ENCODE measurements at regions not wholly inside any gene's neighbourhood (a gene's known extent, or its start where the extent isn't known, plus 50 kb on each side); places are given as distances from the start of the nearest gene placed in this dataset.

- no peak for DNase-seq (ENCODE audit: low spot score)
Measured at GRCh38 chr13:79716191-79716590, 235.2 kb downstream of the NDFIP2 start.

DNA sequence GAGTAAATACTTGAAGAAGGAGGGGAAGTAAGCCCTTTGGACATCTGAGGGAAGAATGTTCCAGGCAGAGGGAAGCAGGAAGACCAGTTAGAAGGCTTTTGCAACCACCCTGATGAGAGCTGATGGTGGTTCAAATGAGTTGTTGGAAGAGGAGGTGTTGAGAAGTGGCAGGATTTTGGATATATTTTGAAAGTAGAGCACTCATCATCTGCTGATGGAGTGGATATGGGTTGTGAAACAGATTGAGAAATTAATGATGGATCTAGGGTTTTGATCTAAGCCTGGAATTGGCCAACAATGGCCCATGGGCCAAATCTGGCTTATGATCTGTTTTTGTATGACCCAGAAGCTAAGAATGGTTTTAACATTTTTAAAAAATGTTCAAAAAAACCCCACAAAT, 230.7 kb downstream of the NDFIP2 start:
- DNase-seq (ENCODE audit: low spot score), result no peak

- no peak for DNase-seq (ENCODE audit: low spot score)
Measured at GRCh38 chr13:79710376-79710775, 229.4 kb downstream of the NDFIP2 start.

DNA sequence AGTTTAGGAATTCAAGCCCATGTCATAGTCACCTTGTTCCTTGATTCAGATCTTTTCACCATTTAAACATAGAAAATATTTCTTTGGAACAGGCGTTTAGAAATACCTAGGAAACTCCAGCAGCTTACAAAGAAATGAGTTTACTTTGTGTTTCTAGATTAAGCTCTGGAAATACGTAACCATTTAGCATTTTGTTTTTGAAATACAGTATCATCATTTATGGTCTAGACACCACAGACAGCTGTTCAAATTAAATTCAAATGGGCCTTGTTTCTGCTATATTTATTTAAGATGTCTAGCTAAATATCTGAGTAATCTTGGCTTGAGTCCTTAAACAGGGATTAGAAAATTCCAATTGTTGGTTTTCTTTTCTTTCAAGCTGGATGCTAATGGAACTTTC, 228.5 kb downstream of the NDFIP2 start:
- no peak for DNase-seq (ENCODE audit: low spot score)

DNA sequence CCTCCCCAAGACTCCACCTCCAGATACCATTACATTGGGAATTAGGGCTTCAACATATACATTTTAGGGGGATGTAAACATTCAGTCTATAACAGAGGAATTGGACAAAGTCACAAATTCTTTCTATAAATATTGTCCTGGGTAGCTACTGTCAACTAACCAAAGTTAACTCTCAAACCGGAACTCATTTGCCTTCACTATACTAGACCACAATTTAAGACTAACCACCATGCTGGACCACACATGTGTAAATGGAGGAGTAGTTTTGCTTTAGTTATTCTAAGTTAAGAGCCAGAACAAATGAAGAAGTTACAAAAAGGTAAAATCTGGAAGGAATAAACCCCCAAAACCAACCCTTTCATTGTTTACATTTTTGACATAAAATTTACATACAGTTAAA, 222.8 kb downstream of the NDFIP2 start:
- DNase-seq (ENCODE audit: low spot score), result no peak

DNA sequence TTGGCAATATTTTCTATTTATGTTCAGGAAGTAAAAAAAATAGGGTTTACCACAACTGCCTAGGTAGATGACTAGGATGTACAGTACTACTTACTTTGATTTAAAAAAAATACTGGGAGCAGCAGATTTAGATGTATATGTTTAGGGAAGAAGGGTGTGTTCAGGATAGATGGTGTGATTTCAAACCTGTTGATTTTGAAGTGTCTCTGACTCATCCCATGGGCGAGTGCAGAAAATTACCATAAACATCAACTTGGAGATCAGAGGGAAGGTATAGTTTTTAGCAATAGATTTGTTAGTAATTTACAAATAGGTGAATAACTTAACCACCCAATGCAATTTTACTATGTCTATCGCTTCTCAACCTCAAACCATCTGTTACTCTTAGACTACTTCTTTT, 214.8 kb downstream of the NDFIP2 start:
- no peak for DNase-seq (ENCODE audit: low spot score)

DNA sequence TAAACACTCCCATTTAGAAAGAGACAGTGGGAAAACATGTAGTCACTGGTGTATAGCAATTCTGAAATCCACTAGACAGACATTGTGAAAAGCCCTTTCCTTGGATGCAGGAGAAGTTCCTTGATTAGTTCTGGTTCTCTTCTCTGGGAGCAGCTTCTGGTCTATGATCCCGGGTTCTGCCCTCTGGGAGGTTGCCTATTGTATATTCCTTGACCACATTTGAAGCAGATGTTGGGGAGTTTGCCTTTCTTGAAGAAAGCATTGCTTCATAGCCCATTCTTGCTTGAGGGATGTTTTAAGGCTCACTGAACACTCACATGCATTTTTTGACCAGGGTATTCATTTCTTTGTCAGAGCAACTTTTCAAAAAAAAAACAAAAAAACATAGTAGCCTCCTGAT, 211.9 kb downstream of the NDFIP2 start:
- no peak for DNase-seq (ENCODE audit: low spot score)

- no peak for DNase-seq (ENCODE audit: low spot score)
Measured at GRCh38 chr13:79691826-79692225, 210.9 kb downstream of the NDFIP2 start.

DNA sequence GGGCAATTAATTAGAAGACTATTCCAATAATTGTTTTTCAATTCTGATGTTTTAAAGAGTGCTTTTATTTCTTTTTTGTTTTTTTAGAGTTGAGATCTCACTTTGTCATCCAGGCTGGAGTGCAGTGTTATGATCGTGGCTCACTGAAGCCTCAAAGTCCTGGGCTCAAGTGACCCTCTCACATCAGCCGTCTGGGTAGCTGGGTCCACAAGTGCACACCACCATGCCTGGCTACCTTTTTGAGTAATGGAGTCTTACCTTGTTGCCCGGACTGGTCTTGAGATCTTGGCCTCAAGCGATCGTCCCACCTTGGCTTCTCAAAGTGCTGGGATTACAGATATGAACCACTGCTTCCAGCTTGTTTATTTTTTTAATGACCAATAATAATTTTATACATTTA, 207.8 kb downstream of the NDFIP2 start:
- no peak for DNase-seq (ENCODE audit: low spot score)

GRCh38 chr13:79686441-79686840, 205.5 kb downstream of the NDFIP2 start:
- no peak for DNase-seq (ENCODE audit: low spot score)

- DNase-seq (ENCODE audit: low spot score), result no peak
Measured at GRCh38 chr13:79684371-79684770, 203.4 kb downstream of the NDFIP2 start.

DNA sequence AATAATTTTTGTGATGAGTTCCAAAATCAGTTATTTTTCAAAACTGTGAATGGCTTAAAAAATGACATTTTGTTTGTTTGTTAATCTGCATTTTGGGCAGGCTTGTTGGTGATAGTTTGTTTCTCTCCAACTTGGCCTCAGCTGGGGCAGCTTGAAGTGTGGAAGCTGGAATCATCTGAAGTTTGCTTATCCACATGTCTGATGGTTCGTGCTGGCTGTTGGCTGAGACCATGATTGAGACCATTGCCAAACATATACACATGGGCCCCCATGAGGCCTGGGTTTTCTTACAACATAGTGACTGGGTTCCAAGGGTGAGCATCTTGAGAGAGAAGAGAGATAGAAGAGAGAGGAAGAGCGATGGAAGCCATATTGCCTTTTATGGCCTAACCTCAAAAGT, 201.2 kb downstream of the NDFIP2 start:
- DNase-seq (ENCODE audit: low spot score), result no peak

DNA sequence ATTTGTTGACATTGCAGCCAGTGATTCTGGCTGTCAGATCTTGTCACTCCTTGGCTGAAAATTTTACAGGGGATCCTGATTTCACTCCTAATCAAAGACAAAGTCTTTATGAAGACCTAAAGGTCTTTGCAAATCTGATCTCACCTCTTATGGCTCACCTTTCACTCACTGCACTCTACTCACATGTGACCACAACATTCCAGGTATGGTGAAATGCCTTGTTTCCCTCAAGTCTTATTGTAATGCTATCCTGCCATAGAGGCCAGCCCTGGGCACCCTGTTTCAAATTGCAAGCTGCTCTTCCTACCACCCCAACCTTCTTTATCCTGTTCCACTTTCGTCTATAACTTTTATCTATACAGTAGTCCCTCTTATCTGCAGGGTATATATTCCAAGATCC, 200.1 kb downstream of the NDFIP2 start:
- DNase-seq (ENCODE audit: low spot score), result no peak

GRCh38 chr13:79680485-79680884, 199.5 kb downstream of the NDFIP2 start:
- DNase-seq (ENCODE audit: low spot score), result no peak

DNA sequence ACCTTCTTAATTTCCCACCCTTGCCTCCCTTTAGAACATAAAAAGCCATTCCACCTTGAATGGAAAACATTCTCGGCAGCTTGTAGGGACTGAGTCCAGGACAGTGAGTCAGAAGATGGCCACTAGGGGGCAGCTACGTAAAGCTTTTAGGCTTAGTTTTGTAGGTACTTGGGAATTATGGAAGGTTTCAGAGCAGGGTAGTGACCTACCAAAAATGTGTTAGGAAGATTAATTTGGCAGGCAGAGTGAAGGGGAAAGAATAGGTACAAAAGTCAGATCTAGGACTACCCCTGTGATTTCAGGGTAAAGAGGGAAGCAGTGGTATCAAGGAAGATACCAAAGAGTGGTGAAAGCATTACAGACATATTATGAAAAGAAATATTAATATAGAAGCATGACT, 198.4 kb downstream of the NDFIP2 start:
- peak; percentile 44 for DNase-seq (ENCODE audit: low spot score)

GRCh38 chr13:79678100-79678499, 197.1 kb downstream of the NDFIP2 start:
- no peak for DNase-seq (ENCODE audit: low spot score)

- no peak for DNase-seq (ENCODE audit: low spot score)
Measured at GRCh38 chr13:79675931-79676660, 195.1 kb downstream of the NDFIP2 start.

DNA sequence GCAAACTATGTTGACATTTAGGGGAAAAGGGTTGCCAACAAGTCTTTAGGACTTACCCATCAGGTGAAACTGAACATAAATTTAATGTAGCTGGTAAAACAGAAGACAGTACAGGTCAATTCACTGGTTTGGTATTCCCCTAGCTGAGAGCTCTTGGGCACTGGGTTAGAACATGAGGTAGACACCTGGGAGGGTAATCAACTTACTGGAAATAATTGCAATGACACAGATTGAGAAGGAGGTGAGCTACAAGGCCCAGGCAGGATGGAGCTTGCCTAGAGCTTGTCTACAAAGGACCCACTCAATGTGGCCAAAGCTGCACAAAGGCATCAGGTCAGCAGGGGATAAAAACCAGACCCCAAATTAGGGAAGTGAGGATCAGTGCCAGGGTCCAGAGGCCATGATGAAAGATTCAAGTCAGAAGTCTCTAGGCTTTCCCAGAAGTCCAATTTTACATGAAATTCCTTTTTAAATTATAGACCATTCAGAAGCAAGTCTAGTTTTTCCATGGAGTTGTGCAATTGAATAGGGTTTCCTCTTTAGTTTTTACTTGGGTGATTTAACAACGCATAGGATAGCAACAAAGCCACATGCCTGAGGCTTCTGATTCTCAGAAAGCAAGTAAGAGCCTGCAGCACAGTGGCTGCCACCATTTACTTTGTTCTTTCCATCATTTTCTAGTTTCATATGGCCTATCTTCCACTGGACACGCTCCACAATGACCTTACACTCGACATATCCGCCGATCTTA, 194.0 kb downstream of the NDFIP2 start:
- no peak for DNase-seq (ENCODE audit: low spot score)

DNA sequence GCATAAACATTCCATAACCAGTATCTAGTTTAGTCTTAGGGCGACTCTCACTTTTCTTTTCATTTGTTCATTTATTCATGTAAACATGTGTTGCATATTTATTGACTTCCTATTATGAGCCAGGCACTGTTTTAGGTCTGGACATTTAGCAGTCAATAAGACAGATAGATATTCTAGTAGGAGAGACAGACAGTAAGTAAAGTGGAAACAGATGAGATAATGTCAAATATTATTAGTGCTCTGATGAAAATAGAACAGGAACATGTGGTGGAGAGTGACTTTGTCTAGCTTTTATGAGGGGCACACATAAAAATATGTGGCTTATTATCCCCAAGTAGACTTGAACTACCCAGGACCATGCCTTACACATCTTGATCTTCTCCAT, 193.0 kb downstream of the NDFIP2 start:
- no peak for DNase-seq (ENCODE audit: low spot score)

GRCh38 chr13:79673310-79673992, 192.5 kb downstream of the NDFIP2 start:
- no peak for DNase-seq (ENCODE audit: low spot score)

GRCh38 chr13:79671420-79671819, 190.5 kb downstream of the NDFIP2 start:
- DNase-seq (ENCODE audit: low spot score), result no peak

GRCh38 chr13:79668201-79668752, 187.3 kb downstream of the NDFIP2 start:
- no peak for DNase-seq (ENCODE audit: low spot score)

- no peak for DNase-seq (ENCODE audit: low spot score)
Measured at GRCh38 chr13:79667771-79668170, 186.8 kb downstream of the NDFIP2 start.

Data from activated CD4-positive, alpha-beta T cell treated with anti-CD3 and anti-CD28 coated beads, Interleukin-2, Interleukin-4, amounts not matched to agents 100 ng/mL and 50 ng/mL, durations not matched to agents 16 hours and 8 hours (primary cell).